GM18868 (cell line): ENCODE measurements at regions not wholly inside any gene's neighbourhood (a gene's known extent, or its start where the extent isn't known, plus 50 kb on each side); places are given as distances from the start of the nearest gene placed in this dataset.

Experiments
- ATAC-seq: cut with Tn5 transposase; IDR thresholded peaks from one replicate; pipeline ENCODE4 v1.9.1; 2021; ENCODE audit warnings: mild to moderate bottlenecking, moderate library complexity; ENCODE audit not compliant: unreplicated experiment

- no peak for ATAC-seq
These were observed 108.7 kb upstream of the HDAC4 start for GRCh38 chr2:239509373-239510143.

DNA sequence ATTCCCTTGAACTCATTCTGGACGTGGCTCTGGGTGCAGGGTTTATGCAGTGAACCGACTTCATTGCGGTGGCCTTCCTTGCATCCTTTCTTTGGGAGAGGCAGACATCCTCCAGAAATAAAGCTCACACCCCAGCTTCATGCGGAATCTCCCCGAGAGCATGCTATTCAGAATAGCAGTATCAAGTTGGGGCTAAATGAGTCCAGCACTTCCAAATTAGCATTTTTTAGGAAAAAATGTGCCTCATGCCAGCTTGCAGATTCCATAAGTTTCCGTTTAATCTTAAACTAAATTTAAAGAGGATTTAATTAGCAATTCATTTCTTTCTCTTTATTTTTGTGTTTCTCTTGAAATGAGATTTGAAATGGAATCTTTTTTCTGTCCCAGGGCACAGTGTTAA, 107.4 kb upstream of the HDAC4 start:
- no peak for ATAC-seq

- ATAC-seq, result no peak
These were observed 106.9 kb upstream of the HDAC4 start for GRCh38 chr2:239507576-239508258.

DNA sequence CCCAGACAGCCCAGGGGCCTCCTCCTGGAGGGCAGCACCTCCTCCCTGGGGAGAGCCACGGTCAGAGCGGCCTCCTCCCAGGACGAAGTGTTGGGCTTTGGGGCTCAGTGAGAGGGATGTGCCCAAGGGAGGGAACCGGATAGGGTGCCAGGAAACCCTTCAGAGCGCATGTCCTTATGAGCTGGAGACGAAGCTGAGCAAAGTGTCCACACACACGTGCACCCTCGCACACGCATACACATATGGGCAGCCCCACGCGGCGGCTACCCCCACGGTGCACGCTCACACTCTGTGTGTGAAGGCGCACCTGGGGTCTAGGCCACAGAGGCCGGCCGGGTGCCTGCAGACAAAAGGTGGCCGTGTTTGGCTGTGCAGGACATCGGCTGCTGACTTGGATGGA, 106.1 kb upstream of the HDAC4 start:
- ATAC-seq, result no peak

DNA sequence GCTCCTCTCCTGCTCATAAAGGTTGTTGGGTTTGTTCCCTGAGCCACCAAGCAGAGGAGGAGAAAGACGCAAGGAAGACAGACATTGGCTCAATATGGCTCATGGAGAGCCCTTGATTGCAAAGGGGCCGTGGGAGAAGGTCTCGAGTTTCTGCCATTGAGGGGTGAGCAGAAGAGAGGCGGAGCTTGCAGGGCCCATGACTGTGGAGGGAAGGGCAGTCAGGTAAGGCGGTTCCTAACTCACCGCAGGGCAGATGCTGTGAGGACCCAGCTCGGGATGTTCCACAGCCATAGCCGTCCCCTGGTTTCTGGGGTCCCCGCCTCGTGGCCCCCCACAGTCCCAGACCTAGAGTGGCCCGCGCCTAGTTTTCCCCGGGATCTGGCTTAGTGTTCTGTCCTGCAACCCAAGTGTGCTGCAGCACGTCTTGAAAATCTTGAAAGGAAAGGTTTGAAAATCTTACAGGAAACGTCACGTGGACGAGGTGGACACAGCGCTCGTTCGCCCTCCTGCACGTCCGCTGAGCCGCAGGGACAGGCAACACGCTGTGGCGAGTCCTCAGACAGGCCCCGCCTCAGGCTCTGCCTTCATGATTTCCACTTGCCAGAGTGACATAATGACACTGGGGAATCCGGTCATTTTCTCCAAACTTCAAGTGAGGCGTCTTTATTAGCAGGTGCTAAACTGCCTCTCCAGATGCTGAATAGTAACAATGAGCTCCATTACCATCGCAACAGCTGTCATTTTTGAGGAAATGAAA, 105.5 kb upstream of the HDAC4 start:
- no peak for ATAC-seq

- ATAC-seq, result no peak
These were observed 103.9 kb upstream of the HDAC4 start for GRCh38 chr2:239504643-239505235.

GRCh38 chr2:239502430-239503186, 101.8 kb upstream of the HDAC4 start:
- ATAC-seq, result no peak

GRCh38 chr2:239500574-239501550, 100.0 kb upstream of the HDAC4 start:
- no peak for ATAC-seq

GRCh38 chr2:239499726-239500573, 99.1 kb upstream of the HDAC4 start:
- no peak for ATAC-seq

DNA sequence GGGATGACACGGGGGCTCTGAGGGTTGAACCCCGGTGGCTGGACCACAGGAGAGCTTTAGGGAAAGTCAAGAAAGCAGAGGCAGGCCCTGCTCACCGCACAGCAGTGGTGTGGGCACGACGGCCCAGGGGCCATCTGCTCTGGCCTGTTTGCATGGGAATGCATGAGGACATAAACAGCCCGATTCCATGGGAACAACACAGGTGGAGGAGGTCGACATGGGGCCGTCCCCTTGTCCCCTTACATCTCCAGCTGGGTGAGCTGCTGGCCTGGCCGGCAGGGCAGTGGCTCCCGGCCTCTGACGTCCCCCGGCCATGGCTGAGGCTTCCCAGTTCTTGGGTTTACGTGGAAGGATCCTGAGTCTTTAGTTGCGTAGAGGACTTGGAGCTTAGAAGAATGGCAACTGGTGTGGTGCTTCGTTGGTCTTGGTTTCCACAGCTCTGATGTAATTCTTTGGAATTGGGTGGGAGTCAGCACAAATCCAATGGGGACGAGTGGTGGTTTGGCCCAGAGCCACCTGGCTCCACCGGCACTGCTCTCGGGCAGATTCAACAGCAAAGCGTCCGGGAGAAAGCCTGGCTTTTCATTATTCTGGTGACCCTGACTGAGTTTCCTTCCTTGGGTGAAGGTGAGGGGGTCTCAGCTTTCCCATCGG, 98.3 kb upstream of the HDAC4 start:
- no peak for ATAC-seq

- no peak for ATAC-seq
These were observed 97.8 kb upstream of the HDAC4 start for GRCh38 chr2:239498576-239498975.

GRCh38 chr2:239496700-239497099, 95.9 kb upstream of the HDAC4 start:
- ATAC-seq, result no peak

GRCh38 chr2:239495791-239496233, 95.0 kb upstream of the HDAC4 start:
- ATAC-seq, result no peak

GRCh38 chr2:239495175-239495574, 94.4 kb upstream of the HDAC4 start:
- ATAC-seq, result no peak

GRCh38 chr2:239494578-239494977, 93.8 kb upstream of the HDAC4 start:
- ATAC-seq, result no peak

- no peak for ATAC-seq
These were observed 88.7 kb upstream of the HDAC4 start for GRCh38 chr2:239489481-239489880.

- no peak for ATAC-seq
These were observed 87.3 kb upstream of the HDAC4 start for GRCh38 chr2:239488125-239488524.

- no peak for ATAC-seq
These were observed 86.5 kb upstream of the HDAC4 start for GRCh38 chr2:239487272-239487671.
